ENCODE measurements at regions not wholly inside any gene's neighbourhood (a gene's known extent, or its start where the extent isn't known, plus 50 kb on each side); places are given as distances from the start of the nearest gene placed in this dataset.
A peak's percentile ranks its signal among the peaks of the same experiment; 100 is the strongest.

DNA sequence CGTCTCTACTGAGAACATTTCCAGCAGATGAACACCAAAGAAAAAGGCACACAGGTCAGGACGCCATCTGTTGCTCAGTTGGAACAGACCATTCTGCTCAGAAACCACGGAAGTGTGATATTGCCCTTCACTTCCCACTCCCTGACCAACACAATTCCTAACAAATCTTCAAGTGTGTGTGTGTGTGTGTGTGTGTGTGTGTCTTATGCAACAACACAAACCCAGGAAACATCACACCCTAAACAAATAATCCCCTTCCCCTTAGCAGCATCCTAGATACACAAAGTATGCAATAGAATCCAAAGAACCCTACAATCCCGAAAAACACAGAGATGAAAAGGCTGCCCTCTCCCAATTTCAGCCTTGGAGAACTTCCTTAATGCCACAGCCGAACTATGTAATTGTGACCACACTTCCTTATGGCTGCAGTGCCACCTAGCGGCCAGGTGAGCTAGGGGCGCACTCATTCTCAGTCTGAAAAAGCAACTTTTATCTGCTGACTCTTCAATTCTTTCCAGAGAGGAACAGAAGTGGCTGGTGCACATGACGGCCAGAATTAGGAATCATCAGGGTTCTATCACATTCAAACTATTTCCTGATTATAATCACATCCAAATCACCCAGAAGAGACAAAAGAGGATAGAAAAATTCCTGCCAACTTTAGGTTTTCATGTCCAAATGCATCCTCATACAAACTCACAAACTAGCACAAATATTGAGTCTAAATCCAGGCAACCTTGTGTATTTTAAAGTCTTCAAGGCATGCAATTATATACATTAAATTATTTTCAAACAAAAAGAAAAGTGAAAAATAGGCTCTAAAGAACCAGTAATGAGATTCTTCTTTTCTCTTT is 164.9 kb downstream of the DHX15 start:
- peak; percentile 38 for DNase-seq (ENCODE audit: low spot score)

- DNase-seq (ENCODE audit: low spot score): no peak
Observed at GRCh38 chr4:24417206-24417605, 167.1 kb downstream of the DHX15 start.

- no peak for DNase-seq (ENCODE audit: low spot score)
Observed at GRCh38 chr4:24416293-24416692, 168.1 kb downstream of the DHX15 start.

GRCh38 chr4:24413311-24413784 is 171.0 kb downstream of the DHX15 start:
- DNase-seq (ENCODE audit: low spot score): no peak

DNA sequence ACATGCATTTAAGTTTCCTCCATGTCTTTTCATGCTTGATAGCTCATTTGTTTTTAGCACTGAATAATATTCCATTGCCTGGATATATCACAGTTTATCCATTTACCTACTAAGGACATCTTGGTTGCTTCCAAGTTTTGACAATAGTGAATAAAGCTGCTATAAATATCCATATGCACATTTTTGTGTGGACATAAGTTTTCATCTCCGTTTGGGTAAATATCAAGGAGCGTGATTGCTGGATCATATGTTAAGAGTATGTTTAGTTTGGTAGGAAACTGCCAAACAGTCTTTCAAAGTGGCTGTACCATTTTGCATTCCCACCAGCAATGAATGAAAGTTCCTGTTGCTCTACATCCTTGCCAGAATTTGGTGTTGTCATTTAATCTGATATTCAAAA is 172.5 kb downstream of the DHX15 start:
- no peak for DNase-seq (ENCODE audit: low spot score)

- DNase-seq (ENCODE audit: low spot score): no peak
Observed at GRCh38 chr4:24411299-24411698, 173.1 kb downstream of the DHX15 start.

GRCh38 chr4:24408640-24409039 is 175.7 kb downstream of the DHX15 start:
- no peak for DNase-seq (ENCODE audit: low spot score)

DNA sequence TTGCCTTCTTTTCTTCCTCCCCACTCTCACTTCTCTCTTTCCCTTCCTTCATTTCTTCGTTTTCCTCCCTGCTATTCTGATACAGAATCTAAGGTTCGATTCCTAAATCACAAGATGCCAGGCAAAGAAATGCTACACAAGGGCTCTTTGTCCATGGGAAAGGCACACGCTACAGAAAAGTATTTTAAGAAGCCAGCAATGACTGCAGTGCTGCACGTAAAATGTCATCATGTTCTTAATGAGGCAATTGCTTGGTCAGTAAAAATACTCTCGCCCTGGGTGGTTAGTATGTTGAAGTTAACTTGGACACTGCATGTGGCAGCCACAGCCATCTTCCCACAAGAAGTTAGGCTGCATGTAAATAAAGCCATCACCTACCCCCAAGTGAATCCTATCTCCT is 178.4 kb downstream of the DHX15 start:
- no peak for DNase-seq (ENCODE audit: low spot score)

DNA sequence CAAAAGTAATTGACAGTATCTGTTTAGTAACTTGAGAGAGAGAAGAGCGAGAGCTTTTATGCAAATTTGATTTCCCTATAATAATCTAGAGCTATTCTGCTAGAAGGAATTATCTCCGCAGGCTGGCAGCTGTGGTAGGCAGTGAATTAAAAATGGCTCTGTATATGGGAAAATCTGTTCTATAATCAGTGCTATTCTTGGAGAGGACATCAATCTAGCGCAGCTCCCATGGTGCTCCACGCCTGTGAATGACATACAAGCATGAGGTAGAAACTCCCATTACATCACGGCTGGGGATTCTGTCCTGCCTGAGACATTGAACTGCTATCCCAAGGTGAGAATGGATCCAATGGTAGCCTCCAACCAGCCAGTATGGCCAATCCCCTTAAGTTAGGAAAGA is 179.0 kb downstream of the DHX15 start:
- DNase-seq (ENCODE audit: low spot score): no peak

- no peak for DNase-seq (ENCODE audit: low spot score)
Observed at GRCh38 chr4:24404281-24404680, 180.1 kb downstream of the DHX15 start.

DNA sequence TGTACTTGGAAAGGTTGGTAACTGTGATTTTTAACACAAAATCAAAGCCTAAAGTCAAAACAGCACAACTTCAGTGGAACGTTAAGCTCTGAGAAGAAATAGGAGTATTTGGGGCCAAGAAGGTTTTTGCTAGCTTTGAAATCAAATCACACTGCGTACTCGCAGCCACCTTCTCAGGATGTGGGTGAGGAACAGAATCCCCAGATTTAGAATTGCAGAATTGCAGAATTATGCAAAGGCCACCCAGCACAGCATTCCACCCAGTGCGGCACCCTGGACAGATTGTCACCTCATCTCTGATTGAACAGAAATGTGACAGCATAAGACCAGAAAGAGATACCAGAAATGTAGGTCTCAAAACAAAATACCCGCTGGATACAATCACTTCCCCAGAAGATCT is 181.1 kb downstream of the DHX15 start:
- DNase-seq (ENCODE audit: low spot score): no peak

- no peak for DNase-seq (ENCODE audit: low spot score)
Observed at GRCh38 chr4:24400537-24400936, 183.8 kb downstream of the DHX15 start.

GRCh38 chr4:24396988-24397387 is 187.4 kb downstream of the DHX15 start:
- DNase-seq (ENCODE audit: low spot score): no peak

GRCh38 chr4:24395937-24396336 is 188.4 kb downstream of the DHX15 start:
- no peak for DNase-seq (ENCODE audit: low spot score)

DNA sequence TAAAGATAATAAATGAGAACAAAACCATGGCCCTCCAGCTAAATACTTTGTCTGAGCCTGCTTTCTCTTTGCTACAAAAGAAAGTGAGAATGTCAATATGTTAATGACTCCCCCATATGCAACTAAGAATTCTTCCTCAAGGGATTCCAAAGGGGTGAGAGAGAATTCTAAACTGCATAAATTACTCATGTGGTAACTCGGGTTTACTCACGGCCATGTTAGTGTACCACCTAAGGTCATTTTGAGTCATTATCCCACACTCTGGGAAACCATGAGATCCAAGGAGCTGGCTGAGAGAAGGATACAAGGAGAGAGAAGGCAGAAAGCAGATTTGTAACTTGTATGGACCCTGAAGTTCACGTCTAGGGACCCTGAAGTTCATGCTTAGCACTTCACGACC is 190.3 kb downstream of the DHX15 start:
- DNase-seq (ENCODE audit: low spot score): no peak

- no peak for DNase-seq (ENCODE audit: low spot score)
Observed at GRCh38 chr4:24392613-24393012, 191.7 kb downstream of the DHX15 start.

DNA sequence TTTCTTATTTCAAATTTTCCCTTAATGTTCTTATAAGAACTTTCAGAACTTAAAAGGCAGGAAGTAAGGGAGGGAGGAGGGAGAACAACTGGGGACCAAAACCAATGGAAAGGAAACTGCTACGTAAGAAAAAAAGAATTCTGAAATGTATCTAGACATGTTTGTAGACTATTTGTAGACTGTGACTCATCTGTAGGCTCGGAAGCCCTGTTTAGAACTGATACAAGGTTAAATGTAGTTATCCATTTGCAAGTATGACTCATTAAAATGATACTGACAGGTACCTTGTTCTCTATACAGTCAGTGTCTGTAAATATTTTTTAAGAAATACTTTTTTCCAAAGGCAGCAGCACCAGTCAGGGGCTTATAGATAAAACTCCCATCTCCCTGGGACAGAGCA is 202.0 kb downstream of the DHX15 start:
- no peak for DNase-seq (ENCODE audit: low spot score)

DNA sequence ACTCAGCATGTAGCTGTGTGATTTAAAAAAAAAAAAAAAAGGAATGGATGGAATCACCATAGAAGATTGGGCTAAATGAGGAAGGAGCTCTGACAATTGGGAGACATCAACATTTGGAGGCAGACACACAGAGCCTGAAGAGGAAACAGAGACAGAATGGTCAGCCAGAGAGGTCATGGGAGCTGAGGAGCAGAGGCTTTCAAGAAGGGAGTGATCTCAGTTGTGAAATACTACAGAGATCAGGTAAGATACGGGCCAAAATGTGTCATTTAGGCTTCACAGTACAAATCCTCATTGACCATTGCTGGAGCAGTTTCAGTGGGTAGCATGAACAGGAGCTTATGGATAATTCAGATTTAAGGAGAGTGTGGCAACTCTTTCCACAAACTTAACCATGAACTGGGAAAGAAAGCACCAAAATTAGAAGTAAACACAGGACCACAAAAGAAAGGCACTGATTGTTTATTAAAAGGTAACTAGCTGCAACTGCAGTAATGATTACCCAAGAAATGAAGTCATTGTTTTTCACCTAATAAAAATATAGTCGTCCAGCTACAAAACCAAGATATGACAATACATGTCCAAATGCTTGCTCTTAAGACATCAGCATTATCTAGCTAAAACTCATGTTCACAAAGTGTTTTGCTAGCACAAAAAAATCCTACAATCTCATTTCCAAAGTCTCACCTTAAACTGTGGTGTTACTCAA is 203.2 kb downstream of the DHX15 start:
- DNase-seq (ENCODE audit: low spot score): no peak

- no peak for DNase-seq (ENCODE audit: low spot score)
Observed at GRCh38 chr4:24373704-24374103, 210.7 kb downstream of the DHX15 start.

DNA sequence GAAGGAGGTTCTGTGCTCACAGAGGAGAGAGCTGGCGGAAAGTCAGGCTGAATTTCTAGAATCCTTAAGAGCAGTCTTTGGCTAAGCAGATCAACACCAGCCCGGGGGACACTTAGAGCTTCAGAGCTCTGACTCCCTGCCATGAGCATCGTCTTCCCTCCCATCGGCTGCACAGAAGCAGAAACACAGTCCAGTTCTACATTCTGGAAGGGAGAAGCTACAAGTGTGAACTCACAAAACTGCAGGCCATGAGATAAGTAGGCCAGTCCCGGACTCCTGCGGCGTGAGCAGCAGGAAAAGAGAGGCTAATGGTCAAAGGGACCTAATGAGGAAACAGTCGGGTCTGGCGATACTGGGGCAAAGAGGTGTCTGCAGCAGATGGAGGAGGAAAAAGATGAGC is 211.5 kb downstream of the DHX15 start:
- no peak for DNase-seq (ENCODE audit: low spot score)

DNA sequence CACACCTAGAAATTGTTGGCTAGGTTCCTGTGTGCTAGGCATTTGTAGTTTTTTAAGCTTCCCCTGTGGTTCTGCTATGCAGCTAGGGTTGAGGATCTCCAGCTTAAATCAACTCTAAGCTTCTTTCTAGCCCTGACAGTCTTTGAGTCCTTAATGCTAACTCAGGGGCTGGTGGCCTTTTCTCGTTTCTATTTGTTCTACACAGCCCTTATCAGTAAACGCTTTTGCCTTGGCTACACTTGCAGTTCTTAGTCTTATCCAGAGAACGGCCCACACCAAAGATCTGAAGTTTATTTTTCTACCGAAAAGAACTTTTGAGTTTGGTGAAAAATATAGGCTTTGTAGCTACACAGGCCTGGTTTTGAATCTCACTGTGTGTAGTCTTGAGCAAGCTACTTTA is 212.0 kb downstream of the DHX15 start:
- DNase-seq (ENCODE audit: low spot score): no peak

- DNase-seq (ENCODE audit: low spot score): no peak
Observed at GRCh38 chr4:24370421-24370820, 213.9 kb downstream of the DHX15 start.

DNA sequence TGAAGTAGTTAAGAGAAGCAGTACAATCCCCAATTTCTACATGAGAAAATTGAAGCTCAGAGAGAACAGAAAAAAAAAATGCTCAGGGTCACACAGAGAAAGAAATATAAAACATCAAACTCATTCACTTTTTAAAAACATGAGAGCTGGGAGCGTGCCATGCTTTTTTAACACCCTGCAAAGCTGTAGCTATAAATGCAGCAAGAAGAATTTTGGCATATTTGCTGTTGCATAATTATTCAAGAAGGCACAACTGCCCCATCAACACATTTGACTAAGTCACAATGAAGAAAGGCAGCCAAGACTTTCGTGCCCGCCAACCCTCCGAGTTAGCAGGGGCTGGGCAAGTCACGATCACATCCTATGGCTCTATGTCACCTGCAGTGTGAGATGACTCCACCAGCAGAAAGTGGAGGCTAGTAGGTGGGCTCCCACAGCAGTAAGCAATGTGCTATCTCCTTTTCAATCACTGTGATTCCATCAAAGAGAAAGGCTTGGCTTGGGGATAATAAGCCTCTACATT is 214.8 kb downstream of the DHX15 start:
- DNase-seq (ENCODE audit: low spot score): no peak

All from CD4-positive, alpha-beta T cell treated with Interleukin-6 at 100 ng/mL for 8 hours (primary cell).